Smooth muscle cell (in vitro differentiated cells): ENCODE measurements at regions not wholly inside any gene's neighbourhood (a gene's known extent, or its start where the extent isn't known, plus 50 kb on each side); places are given as distances from the start of the nearest gene placed in this dataset.

Experiments used
- DNase-seq: peaks from one replicate; lab custom pipeline; 2025; ENCODE audit not compliant: unreplicated experiment; lab: John Stamatoyannopoulos, UW
- H2AFZ ChIP-seq: fragments of 200-600 bp; sonication (generic); 2 replicates; pipeline ENCODE4 v1.6.0; 2016; ENCODE audit warnings: antibody characterized with exemption, low read depth, mild to moderate bottlenecking
- H3F3A ChIP-seq: fragments of 200-600 bp; sonication (generic); 2 replicates; pipeline ENCODE4 v1.6.0; 2017; ENCODE audit warnings: antibody characterized with exemption, low read depth
- H3K27ac ChIP-seq: fragments of 200-600 bp; sonication (generic); 2 replicates; pipeline ENCODE4 v1.5.1; 2016; ENCODE audit warnings: low read depth, mild to moderate bottlenecking
- H3K27me3 ChIP-seq: fragments of 200-600 bp; sonication (generic); 2 replicates; pipeline ENCODE4 v1.6.1; 2016; ENCODE audit warnings: low read depth, mild to moderate bottlenecking
- H3K36me3 ChIP-seq: fragments of 200-600 bp; sonication (generic); 2 replicates; pipeline ENCODE4 v1.5.1; 2016; ENCODE audit warnings: low read depth
- H3K4me1 ChIP-seq: fragments of 200-600 bp; sonication (generic); 2 replicates; pipeline ENCODE4 v1.5.1; 2016; ENCODE audit warnings: low read depth
- H3K4me2 ChIP-seq: fragments of 200-600 bp; sonication (generic); 2 replicates; pipeline ENCODE4 v1.6.0; 2016; ENCODE audit warnings: mild to moderate bottlenecking
- H3K4me3 ChIP-seq: fragments of 200-600 bp; sonication (generic); 2 replicates; pipeline ENCODE4 v1.5.1; 2016; ENCODE audit warnings: mild to moderate bottlenecking
- H3K79me2 ChIP-seq: fragments of 200-600 bp; sonication (generic); 2 replicates; pipeline ENCODE4 v1.6.0; 2016; ENCODE audit warnings: low read depth, mild to moderate bottlenecking
- H3K9ac ChIP-seq: fragments of 200-600 bp; sonication (generic); 2 replicates; pipeline ENCODE4 v1.6.0; 2016; ENCODE audit warnings: low read depth
- H3K9me3 ChIP-seq: fragments of 200-600 bp; sonication (generic); replicated peaks from 2 replicates; pipeline ENCODE4 v1.5.1; 2016; ENCODE audit warnings: low read depth
- H4K20me1 ChIP-seq: fragments of 200-600 bp; sonication (generic); 2 replicates; pipeline ENCODE4 v1.6.0; 2016; ENCODE audit warnings: low read depth
- CTCF ChIP-seq: fragments of 200-600 bp; sonication (generic); IDR thresholded peaks from 2 replicates; pipeline ENCODE4 v1.5.1; 2017; ENCODE audit warnings: borderline replicate concordance, mild to moderate bottlenecking, antibody characterized with exemption; ENCODE audit not compliant: insufficient read depth, poor library complexity, severe bottlenecking
- WGBS: methylation state at CpG from one replicate; pipeline ENCODE4 v1.1.7; 2016; ENCODE audit warnings: low lambda C conversion rate; 5-methylcytosine and 5-hydroxymethylcytosine counted together

GRCh38 chr1:82801176-82801575 is 1000.4 kb downstream of the ADGRL2 start:
- H3F3A ChIP-seq = no peaks in the 10 kb centered on the region
- H4K20me1 ChIP-seq = no peaks in the 10 kb centered on the region
- peak overlapping the region; percentile 11 for H3K4me2 ChIP-seq
- H3K27ac ChIP-seq = no peak overlapping the region
- no peak for DNase-seq
- peak overlapping the region; percentile 73 for H2AFZ ChIP-seq
- no peak overlapping the region for H3K4me3 ChIP-seq
- H3K9me3 ChIP-seq = no peaks in the 10 kb centered on the region
- no peak overlapping the region for H3K9ac ChIP-seq
- 51% methylated on average over 2 of the region's 2 CpGs for WGBS
- H3K79me2 ChIP-seq = no peaks in the 10 kb centered on the region
- no peaks in the 10 kb centered on the region for H3K36me3 ChIP-seq
- no peaks in the 10 kb centered on the region for H3K4me1 ChIP-seq
- no peak for TF ChIP-seq CTCF
- no peaks in the 10 kb centered on the region for H3K27me3 ChIP-seq

- Histone ChIP-seq H3K36me3 (no peaks in the 10 kb centered on the region), H3F3A (no peaks in the 10 kb centered on the region), H3K27me3 (no peaks in the 10 kb centered on the region), H3K4me2 (no peak overlapping the region), H3K79me2 (no peaks in the 10 kb centered on the region), H3K4me3 (no peak overlapping the region), H3K9ac (no peak overlapping the region), H3K9me3 (no peaks in the 10 kb centered on the region), H3K27ac (no peak overlapping the region), H2AFZ (no peak overlapping the region), H4K20me1 (no peaks in the 10 kb centered on the region), H3K4me1 (no peaks in the 10 kb centered on the region)
- WGBS = 87% methylated on average over 2 of the region's 2 CpGs
- TF ChIP-seq CTCF = no peak
- no peak for DNase-seq
Observed at GRCh38 chr1:82800721-82801120, 1000.0 kb downstream of the ADGRL2 start.

GRCh38 chr1:82799261-82799660 is 998.5 kb downstream of the ADGRL2 start:
- H3K9me3 ChIP-seq = no peaks in the 10 kb centered on the region
- H3K4me3 ChIP-seq = no peak overlapping the region
- no peak for TF ChIP-seq CTCF
- no peak overlapping the region for H3K9ac ChIP-seq
- no peaks in the 10 kb centered on the region for H3K27me3 ChIP-seq
- no peaks in the 10 kb centered on the region for H4K20me1 ChIP-seq
- no peak overlapping the region for H2AFZ ChIP-seq
- H3K4me2 ChIP-seq = no peak overlapping the region
- H3K36me3 ChIP-seq = no peaks in the 10 kb centered on the region
- no peaks in the 10 kb centered on the region for H3F3A ChIP-seq
- H3K4me1 ChIP-seq = no peaks in the 10 kb centered on the region
- H3K27ac ChIP-seq = no peak overlapping the region
- no peak for DNase-seq
- WGBS = 0% methylated on average over 1 of the region's 1 CpG
- no peaks in the 10 kb centered on the region for H3K79me2 ChIP-seq

GRCh38 chr1:82795508-82796149 is 994.9 kb downstream of the ADGRL2 start:
- Histone ChIP-seq H2AFZ (peak overlapping the region; percentile 24), H3K4me3 (no peak overlapping the region), H3K27me3 (no peaks in the 10 kb centered on the region), H3F3A (no peaks in the 10 kb centered on the region), H3K36me3 (no peaks in the 10 kb centered on the region), H4K20me1 (no peaks in the 10 kb centered on the region), H3K9ac (no peak overlapping the region), H3K4me1 (no peaks in the 10 kb centered on the region), H3K4me2 (no peak overlapping the region), H3K79me2 (no peaks in the 10 kb centered on the region), H3K27ac (peak overlapping the region; percentile 13), H3K9me3 (no peaks in the 10 kb centered on the region)
- peak; percentile 27 for TF ChIP-seq CTCF
- DNase-seq = no peak
- 57% methylated on average over 3 of the region's 3 CpGs for WGBS
